WI38 (cell line): ENCODE measurements at regions not wholly inside any gene's neighbourhood (a gene's known extent, or its start where the extent isn't known, plus 50 kb on each side); places are given as distances from the start of the nearest gene placed in this dataset.

Experiments
- H3K4me3 ChIP-seq: 2 replicates; pipeline ENCODE4 v1.5.1; 2011; ENCODE audit warnings: low read depth, mild to moderate bottlenecking, control low read depth, low read length
- CTCF ChIP-seq: IDR thresholded peaks from 2 replicates; pipeline ENCODE4 v1.5.1; 2012; ENCODE audit warnings: low read depth, mild to moderate bottlenecking, control low read depth, low read length

GRCh38 chr13:39957868-39958677, 302.6 kb downstream of the COG6 start:
- TF ChIP-seq CTCF = no peak
- H3K4me3 ChIP-seq = no peak overlapping the region

DNA sequence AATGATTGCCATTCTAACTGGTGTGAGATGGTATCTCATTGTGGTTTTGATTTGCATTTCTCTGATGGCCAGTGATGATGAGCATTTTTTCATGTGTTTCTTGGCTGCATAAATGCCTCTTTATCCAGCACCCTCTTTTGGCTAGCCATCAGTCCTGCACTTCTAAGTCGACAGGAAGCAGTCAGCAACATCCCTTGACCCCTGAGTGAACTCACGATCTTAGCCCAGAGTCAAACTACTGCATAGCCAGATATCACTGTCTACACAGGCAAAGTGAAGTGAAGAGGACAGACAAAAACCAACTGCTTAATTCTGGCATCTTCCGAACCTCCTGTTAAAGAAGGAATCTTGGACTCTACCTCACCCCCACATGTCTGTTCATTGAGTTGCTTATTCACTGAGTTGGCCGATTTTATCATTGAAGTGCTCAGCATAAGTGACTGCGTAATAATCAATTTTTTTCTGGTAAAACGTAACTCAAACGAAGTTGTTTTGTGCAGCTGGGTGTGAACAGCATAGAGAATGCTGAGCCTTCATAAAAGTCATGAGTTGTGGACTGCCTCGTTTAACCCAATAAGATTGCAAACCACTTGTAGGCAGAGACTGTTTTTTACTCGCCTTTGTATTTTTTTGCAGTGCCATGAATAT, 304.2 kb downstream of the COG6 start:
- TF ChIP-seq CTCF = no peak
- H3K4me3 ChIP-seq = no peak overlapping the region

DNA sequence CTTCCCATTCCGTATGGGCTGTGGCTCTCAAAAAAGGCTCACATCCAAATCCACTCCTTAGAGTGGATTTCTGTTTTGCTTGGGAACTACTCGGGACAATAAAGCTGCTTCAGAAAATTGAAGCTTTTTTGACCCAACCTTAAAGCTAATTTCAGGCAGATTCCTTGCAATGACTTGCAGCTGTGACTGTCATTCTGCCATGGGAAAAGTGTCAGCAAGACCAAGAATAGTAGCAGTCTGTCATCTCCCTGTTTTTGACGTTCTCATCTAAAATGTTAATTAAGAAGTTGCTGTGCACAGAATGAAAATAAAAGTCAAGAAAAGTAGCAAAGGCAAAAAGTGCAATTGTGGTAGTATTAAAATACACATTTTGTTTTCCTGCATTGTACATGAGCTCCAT, 304.7 kb downstream of the COG6 start:
- no peak for TF ChIP-seq CTCF
- H3K4me3 ChIP-seq = no peak overlapping the region

DNA sequence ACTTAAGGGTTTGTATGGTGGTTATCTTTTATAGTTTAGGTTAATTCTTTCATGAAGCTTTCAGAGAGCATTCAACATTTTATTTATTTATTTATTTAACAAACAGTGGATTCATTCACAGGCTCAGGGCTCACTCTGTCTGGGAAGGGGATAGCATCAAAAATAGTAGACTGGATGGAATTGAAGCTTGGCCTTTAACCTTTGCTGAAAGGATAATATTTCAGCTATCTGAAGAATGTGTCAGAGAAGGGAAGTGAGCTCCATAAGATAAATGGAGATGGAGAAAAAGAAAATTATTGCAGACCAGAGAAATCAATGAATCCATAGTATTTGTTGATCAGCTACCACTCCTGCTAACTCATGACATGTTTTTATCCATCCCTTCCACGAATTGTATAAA, 305.6 kb downstream of the COG6 start:
- no peak overlapping the region for H3K4me3 ChIP-seq
- no peak for TF ChIP-seq CTCF

DNA sequence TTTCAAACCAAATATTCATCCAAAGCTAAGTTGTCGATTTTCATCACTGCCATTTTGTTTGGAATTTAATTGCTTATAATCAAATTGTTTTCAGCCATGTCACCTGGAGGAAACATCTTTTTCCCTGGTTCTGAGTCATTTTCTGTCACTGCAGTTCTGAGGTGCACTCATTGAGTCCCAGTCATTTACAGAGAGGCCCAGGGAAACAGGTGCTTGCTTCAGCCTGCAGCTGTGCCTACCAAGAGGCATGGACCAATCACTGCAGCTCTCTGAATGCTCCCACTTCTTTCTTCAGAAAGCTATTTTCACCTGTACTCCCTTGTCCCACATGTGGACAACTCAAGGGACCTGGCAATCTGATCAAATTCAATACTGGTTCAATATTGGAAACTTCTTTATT, 308.1 kb downstream of the COG6 start:
- no peak overlapping the region for H3K4me3 ChIP-seq
- no peak for TF ChIP-seq CTCF

- TF ChIP-seq CTCF = no peak
- H3K4me3 ChIP-seq = no peak overlapping the region
Observed at GRCh38 chr13:39965309-39965708, 309.8 kb downstream of the COG6 start.
